Glutamatergic neuron (in vitro differentiated cells): ENCODE measurements at regions not wholly inside any gene's neighbourhood (a gene's known extent, or its start where the extent isn't known, plus 50 kb on each side); places are given as distances from the start of the nearest gene placed in this dataset.

ENCODE experiments used
- DNase-seq: peaks from one replicate; pipeline ENCODE4 v3.0.0; 2022
- H3K27ac Mint-ChIP-seq: one replicate; pipeline ENCODE4 v1.8.0; 2020; ENCODE audit warnings: mild to moderate bottlenecking, mixed read lengths, inconsistent platforms; ENCODE audit not compliant: unreplicated experiment
- H3K27me3 Mint-ChIP-seq: one replicate; pipeline ENCODE4 v1.8.0; 2020; ENCODE audit warnings: mild to moderate bottlenecking, moderate library complexity, mixed read lengths, inconsistent platforms; ENCODE audit not compliant: unreplicated experiment
- H3K36me3 Mint-ChIP-seq: one replicate; pipeline ENCODE4 v1.8.0; 2020; ENCODE audit warnings: mild to moderate bottlenecking, mixed read lengths, inconsistent platforms; ENCODE audit not compliant: unreplicated experiment
- H3K4me1 Mint-ChIP-seq: one replicate; pipeline ENCODE4 v1.8.0; 2020; ENCODE audit warnings: mild to moderate bottlenecking, low read depth, mixed read lengths, inconsistent platforms; ENCODE audit not compliant: unreplicated experiment
- H3K4me3 Mint-ChIP-seq: one replicate; pipeline ENCODE4 v1.8.0; 2020; ENCODE audit warnings: mild to moderate bottlenecking, mixed read lengths, inconsistent platforms; ENCODE audit not compliant: unreplicated experiment
- H3K9me3 Mint-ChIP-seq: one replicate; pipeline ENCODE4 v1.8.0; 2020; ENCODE audit warnings: mild to moderate bottlenecking, moderate library complexity, mixed read lengths, inconsistent platforms; ENCODE audit not compliant: unreplicated experiment
- TF ChIP-seq, protein P1 (sequence below): fragments of 200-600 bp; sonication (generic); IDR thresholded peaks from one replicate; pipeline ENCODE4 v1.5.0; 2021; ENCODE audit not compliant: partially characterized antibody, unreplicated experiment

DNA sequence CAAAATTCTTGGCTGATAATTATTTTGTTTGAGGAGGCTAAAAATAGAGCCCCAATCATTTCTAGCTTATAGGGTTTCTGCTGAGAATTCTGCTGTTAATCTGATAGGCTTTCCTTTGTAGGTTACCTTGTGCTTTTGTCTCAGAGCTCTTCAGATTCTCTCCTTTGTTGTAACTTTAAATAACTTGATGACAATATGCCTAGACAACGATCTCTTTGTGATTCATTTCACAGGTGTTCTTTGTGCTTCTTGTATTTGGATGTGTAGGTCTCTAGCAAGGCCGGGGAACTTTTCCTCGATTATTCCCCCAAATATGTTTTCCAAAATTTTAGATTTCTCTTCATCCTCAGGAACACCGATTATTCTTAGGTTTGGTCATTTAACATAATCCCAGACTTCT, 376.5 kb upstream of the MAN1A1 start:
- Mint-ChIP-seq H3K4me1 (peaks cover 3% of the 10 kb centered on the region), H3K36me3 (no peaks in the 10 kb centered on the region)
- DNase-seq, result no peak

DNA sequence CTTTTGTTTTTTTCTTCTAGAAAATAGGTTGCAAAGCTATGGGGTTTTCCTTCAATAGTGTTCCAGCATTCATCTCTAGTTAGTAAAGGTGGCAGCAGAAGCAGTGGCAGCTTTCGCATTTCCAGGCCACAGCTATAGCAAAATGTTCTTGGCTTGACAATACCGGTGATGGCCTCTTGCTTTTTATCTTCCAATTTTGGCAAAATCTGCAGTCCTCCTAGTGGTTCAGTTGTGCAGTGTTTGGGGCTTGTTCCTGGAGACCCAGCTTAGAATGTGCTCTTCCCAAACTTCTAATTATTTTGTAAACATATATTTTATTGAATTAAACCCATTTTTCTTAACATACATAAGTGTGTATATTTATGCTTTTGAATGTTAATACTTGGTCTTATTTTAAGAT, 370.6 kb upstream of the MAN1A1 start:
- no peaks in the 10 kb centered on the region for H3K9me3 Mint-ChIP-seq
- no peak for DNase-seq
- TF ChIP-seq, protein P1, sequence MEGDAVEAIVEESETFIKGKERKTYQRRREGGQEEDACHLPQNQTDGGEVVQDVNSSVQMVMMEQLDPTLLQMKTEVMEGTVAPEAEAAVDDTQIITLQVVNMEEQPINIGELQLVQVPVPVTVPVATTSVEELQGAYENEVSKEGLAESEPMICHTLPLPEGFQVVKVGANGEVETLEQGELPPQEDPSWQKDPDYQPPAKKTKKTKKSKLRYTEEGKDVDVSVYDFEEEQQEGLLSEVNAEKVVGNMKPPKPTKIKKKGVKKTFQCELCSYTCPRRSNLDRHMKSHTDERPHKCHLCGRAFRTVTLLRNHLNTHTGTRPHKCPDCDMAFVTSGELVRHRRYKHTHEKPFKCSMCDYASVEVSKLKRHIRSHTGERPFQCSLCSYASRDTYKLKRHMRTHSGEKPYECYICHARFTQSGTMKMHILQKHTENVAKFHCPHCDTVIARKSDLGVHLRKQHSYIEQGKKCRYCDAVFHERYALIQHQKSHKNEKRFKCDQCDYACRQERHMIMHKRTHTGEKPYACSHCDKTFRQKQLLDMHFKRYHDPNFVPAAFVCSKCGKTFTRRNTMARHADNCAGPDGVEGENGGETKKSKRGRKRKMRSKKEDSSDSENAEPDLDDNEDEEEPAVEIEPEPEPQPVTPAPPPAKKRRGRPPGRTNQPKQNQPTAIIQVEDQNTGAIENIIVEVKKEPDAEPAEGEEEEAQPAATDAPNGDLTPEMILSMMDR, result peak; percentile 48
- no peaks in the 10 kb centered on the region for H3K27me3 Mint-ChIP-seq
- H3K4me3 Mint-ChIP-seq, result no peak overlapping the region
- H3K4me1 Mint-ChIP-seq, result no peaks in the 10 kb centered on the region
- no peaks in the 10 kb centered on the region for H3K36me3 Mint-ChIP-seq
- H3K27ac Mint-ChIP-seq, result no peak overlapping the region

More for the DNA sequence above, 376.5 kb upstream of the MAN1A1 start:
- Mint-ChIP-seq H3K4me3 (no peak overlapping the region), H3K9me3 (no peaks in the 10 kb centered on the region), H3K27ac (no peak overlapping the region), H3K27me3 (no peaks in the 10 kb centered on the region)
- TF ChIP-seq, protein P1, result no peak

DNA sequence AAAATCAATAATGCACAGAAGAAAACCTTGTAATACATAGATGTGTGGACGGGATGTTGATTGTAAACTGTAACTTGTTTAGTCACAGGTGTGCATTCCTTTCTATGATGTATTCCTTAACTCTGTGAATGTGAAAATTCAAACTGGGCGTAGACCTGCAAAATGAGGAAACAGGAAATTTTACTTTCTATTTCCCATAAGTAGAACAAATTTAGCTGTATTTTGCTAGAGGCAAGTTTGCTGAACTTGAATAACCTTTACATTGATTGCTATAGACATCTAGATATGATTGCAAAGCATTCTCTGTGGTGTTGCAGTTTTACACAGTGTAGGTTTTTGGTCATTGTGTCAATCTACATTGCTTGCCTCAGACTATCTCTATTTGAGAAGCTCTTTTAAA, 368.4 kb upstream of the MAN1A1 start:
- H3K4me1 Mint-ChIP-seq, result no peaks in the 10 kb centered on the region
- no peaks in the 10 kb centered on the region for H3K27me3 Mint-ChIP-seq
- no peak overlapping the region for H3K4me3 Mint-ChIP-seq
- H3K9me3 Mint-ChIP-seq, result peaks cover 5% of the 10 kb centered on the region
- DNase-seq, result no peak
- TF ChIP-seq, protein P1, result no peak
- no peak overlapping the region for H3K27ac Mint-ChIP-seq
- no peaks in the 10 kb centered on the region for H3K36me3 Mint-ChIP-seq

DNA sequence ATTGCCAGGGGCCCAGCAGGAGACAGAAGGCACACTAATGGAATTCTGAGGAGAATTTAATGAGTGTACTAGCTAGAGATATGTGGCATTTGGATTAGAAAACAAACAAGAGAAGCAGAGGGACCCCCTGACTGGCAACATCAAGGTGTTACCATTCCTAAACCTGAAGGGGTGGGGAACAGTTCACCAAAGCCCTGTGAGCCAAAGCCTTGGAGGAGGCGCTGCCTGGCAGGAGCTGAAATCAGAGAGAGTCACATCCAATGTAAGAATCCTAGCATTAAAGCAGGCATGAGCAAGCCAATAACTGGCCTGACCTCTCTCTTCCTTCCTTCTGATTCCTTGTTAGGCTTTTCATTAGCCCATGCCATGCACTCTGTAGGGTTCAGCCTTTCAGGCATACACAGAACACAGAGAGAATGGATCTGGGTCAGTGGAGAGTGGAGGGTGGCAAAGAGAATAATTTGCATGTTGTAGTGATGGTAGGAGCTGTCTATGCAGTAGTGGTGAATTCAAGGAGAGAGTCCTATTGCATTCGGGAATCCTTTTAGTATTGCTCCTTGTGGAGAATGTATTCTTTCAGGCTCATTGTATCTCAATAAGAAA, 367.2 kb upstream of the MAN1A1 start:
- Mint-ChIP-seq H3K9me3 (peaks cover 8% of the 10 kb centered on the region), H3K27ac (no peak overlapping the region), H3K4me3 (no peak overlapping the region), H3K36me3 (no peaks in the 10 kb centered on the region), H3K27me3 (no peaks in the 10 kb centered on the region), H3K4me1 (no peaks in the 10 kb centered on the region)
- DNase-seq, result no peak
- TF ChIP-seq, protein P1, result no peak

DNA sequence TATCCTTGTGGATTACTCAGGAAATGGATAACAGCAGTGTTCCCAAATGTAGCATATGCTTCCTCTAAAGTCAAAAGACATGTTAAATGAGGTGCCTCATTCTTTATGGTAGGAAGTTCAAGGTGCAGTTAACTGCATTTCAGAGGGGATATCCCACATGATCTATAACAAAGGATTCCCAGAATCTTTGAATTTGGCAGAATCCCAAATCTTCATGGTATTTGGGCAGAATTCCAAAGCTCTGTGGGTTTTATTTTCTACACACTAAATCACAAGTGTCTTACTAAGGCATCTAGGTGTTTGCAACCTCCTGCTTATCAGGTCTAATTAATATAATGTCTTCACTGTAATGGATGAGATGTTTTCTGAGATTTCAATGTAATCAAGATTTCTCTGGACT, 364.3 kb upstream of the MAN1A1 start:
- Mint-ChIP-seq H3K27me3 (peaks cover 2% of the 10 kb centered on the region), H3K9me3 (peaks cover 8% of the 10 kb centered on the region), H3K36me3 (no peaks in the 10 kb centered on the region), H3K27ac (no peak overlapping the region), H3K4me1 (no peaks in the 10 kb centered on the region), H3K4me3 (no peak overlapping the region)
- DNase-seq, result no peak
- TF ChIP-seq, protein P1, result no peak
